ENCODE measurements at regions not wholly inside any gene's neighbourhood (a gene's known extent, or its start where the extent isn't known, plus 50 kb on each side); places are given as distances from the start of the nearest gene placed in this dataset.
A peak's percentile ranks its signal among the peaks of the same experiment; 100 is the strongest.

DNA sequence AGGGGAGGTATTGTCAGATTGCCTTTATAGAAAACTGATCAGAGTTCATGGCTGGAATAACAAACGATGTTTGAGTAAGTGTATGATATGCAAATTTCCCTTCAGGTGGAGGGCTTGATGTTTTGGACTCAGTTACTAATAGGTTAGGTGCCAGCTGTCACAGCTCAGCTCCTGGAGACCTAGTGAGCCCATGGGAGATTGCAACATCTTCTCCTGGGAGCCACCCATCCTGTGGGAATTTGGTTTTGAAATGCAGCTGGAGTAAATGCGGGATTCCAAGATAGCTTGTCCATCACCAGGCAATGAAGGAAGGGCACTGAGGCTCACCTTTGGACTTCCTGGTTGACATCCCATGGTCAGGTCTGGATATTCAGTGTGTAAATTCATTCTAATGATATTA lies 211.4 kb upstream of the NRIP1 start:
- no CpG with 5 or more reads among the region's 2 CpGs for WGBS (ENCODE audit: extremely low coverage, insufficient coverage, insufficient read length)
- H3K79me2 ChIP-seq (ENCODE audit: control insufficient read depth, insufficient read depth, low read length, poor library complexity), result no peaks in the 10 kb centered on the region

GRCh38 chr21:15277466-15277865 lies 212.7 kb upstream of the NRIP1 start:
- peaks cover 1% of the 10 kb centered on the region for H3K79me1 ChIP-seq (ENCODE audit: low read length)
- H4K91ac ChIP-seq (ENCODE audit: low read depth, low read length), result no peak overlapping the region
- no peaks in the 10 kb centered on the region for H3K27me3 ChIP-seq (ENCODE audit: insufficient read depth, low read length)
- no peak overlapping the region for H3K14ac ChIP-seq (ENCODE audit: low read length)
- H2AK5ac ChIP-seq (ENCODE audit: low read length), result no peak overlapping the region
- peaks cover 0 to 3% of the 10 kb centered on the region in 2 experiments for H3K4me1 ChIP-seq (ENCODE audit: control insufficient read depth in 1 of 2, insufficient read depth in 2 of 2, low read length in 2 of 2)
- no peaks in the 10 kb centered on the region for H3K36me3 ChIP-seq (ENCODE audit: control insufficient read depth in 1 of 2, insufficient read depth in 2 of 2, low read length in 2 of 2)
- H3K23ac ChIP-seq (ENCODE audit: low read length), result no peak overlapping the region
- no peaks in the 10 kb centered on the region for H3K79me2 ChIP-seq (ENCODE audit: control insufficient read depth, insufficient read depth, low read length, poor library complexity)
- H3K9me3 ChIP-seq (ENCODE audit: insufficient read depth, low read depth, low read length), result no peaks in the 10 kb centered on the region
- no peak overlapping the region for H2BK5ac ChIP-seq (ENCODE audit: low read depth, low read length, poor library complexity)
- no peak overlapping the region for H3K4ac ChIP-seq (ENCODE audit: low read depth, low read length)
- H2BK12ac ChIP-seq (ENCODE audit: low read length), result no peak overlapping the region
- no peak overlapping the region for H2BK120ac ChIP-seq (ENCODE audit: insufficient read depth, low read length, poor library complexity)
- H3K9ac ChIP-seq (ENCODE audit: low read length), result no peak overlapping the region
- no peak overlapping the region for H3K4me2 ChIP-seq (ENCODE audit: low read length)
- no peak overlapping the region for H4K12ac ChIP-seq (ENCODE audit: low read depth, low read length)
- no peak overlapping the region for H2AFZ ChIP-seq (ENCODE audit: insufficient read depth, low read length, poor library complexity)
- no peak for DNase-seq
- H3K27ac ChIP-seq (ENCODE audit: low read depth, low read length), result no peak overlapping the region
- H4K8ac ChIP-seq (ENCODE audit: low read depth, low read length), result no peak overlapping the region
- no peak overlapping the region for H3K18ac ChIP-seq (ENCODE audit: low read length)
- H3K4me3 ChIP-seq (ENCODE audit: low read depth, low read length), result no peak overlapping the region

More for the DNA sequence above, 211.4 kb upstream of the NRIP1 start:
- H3K4me1 ChIP-seq (ENCODE audit: control insufficient read depth in 1 of 2, insufficient read depth in 2 of 2, low read length in 2 of 2), result peaks cover 0 to 4% of the 10 kb centered on the region in 2 experiments
- no peak overlapping the region for H2BK12ac ChIP-seq (ENCODE audit: low read length)
- H3K14ac ChIP-seq (ENCODE audit: low read length), result no peak overlapping the region
- peaks cover 1% of the 10 kb centered on the region for H3K79me1 ChIP-seq (ENCODE audit: low read length)
- no peak overlapping the region for H4K12ac ChIP-seq (ENCODE audit: low read depth, low read length)
- H3K9me3 ChIP-seq (ENCODE audit: insufficient read depth, low read depth, low read length), result no peaks in the 10 kb centered on the region
- H2BK120ac ChIP-seq (ENCODE audit: insufficient read depth, low read length, poor library complexity), result no peak overlapping the region
- H2BK5ac ChIP-seq (ENCODE audit: low read depth, low read length, poor library complexity), result no peak overlapping the region
- H3K9ac ChIP-seq (ENCODE audit: low read length), result no peak overlapping the region
- H3K4me2 ChIP-seq (ENCODE audit: low read length), result no peak overlapping the region
- no peak overlapping the region for H3K4me3 ChIP-seq (ENCODE audit: low read depth, low read length)
- no peaks in the 10 kb centered on the region for H3K36me3 ChIP-seq (ENCODE audit: control insufficient read depth in 1 of 2, insufficient read depth in 2 of 2, low read length in 2 of 2)
- H3K27ac ChIP-seq (ENCODE audit: low read depth, low read length), result no peak overlapping the region
- no peak overlapping the region for H4K91ac ChIP-seq (ENCODE audit: low read depth, low read length)
- H2AK5ac ChIP-seq (ENCODE audit: low read length), result no peak overlapping the region
- H3K27me3 ChIP-seq (ENCODE audit: insufficient read depth, low read length), result no peaks in the 10 kb centered on the region
- H3K18ac ChIP-seq (ENCODE audit: low read length), result no peak overlapping the region
- H4K8ac ChIP-seq (ENCODE audit: low read depth, low read length), result no peak overlapping the region
- H3K4ac ChIP-seq (ENCODE audit: low read depth, low read length), result no peak overlapping the region
- no peak overlapping the region for H2AFZ ChIP-seq (ENCODE audit: insufficient read depth, low read length, poor library complexity)
- H3K23ac ChIP-seq (ENCODE audit: low read length), result no peak overlapping the region
- DNase-seq, result peak; percentile 65 to 80

GRCh38 chr21:15278279-15278678 lies 213.5 kb upstream of the NRIP1 start:
- H2AK5ac ChIP-seq (ENCODE audit: low read length), result no peak overlapping the region
- no peak overlapping the region for H3K23ac ChIP-seq (ENCODE audit: low read length)
- H4K12ac ChIP-seq (ENCODE audit: low read depth, low read length), result no peak overlapping the region
- no peak overlapping the region for H3K18ac ChIP-seq (ENCODE audit: low read length)
- no peak overlapping the region for H3K9ac ChIP-seq (ENCODE audit: low read length)
- peaks cover 1% of the 10 kb centered on the region for H3K79me1 ChIP-seq (ENCODE audit: low read length)
- no peak overlapping the region for H3K4ac ChIP-seq (ENCODE audit: low read depth, low read length)
- H3K9me3 ChIP-seq (ENCODE audit: insufficient read depth, low read depth, low read length), result no peaks in the 10 kb centered on the region
- no peaks in the 10 kb centered on the region for H3K27me3 ChIP-seq (ENCODE audit: insufficient read depth, low read length)
- no peak overlapping the region for H3K4me3 ChIP-seq (ENCODE audit: low read depth, low read length)
- no peak overlapping the region for H3K14ac ChIP-seq (ENCODE audit: low read length)
- no peak overlapping the region for H3K4me2 ChIP-seq (ENCODE audit: low read length)
- no peak overlapping the region for H2BK12ac ChIP-seq (ENCODE audit: low read length)
- H3K27ac ChIP-seq (ENCODE audit: low read depth, low read length), result no peak overlapping the region
- H3K79me2 ChIP-seq (ENCODE audit: control insufficient read depth, insufficient read depth, low read length, poor library complexity), result no peaks in the 10 kb centered on the region
- no CpG with 5 or more reads among the region's 5 CpGs for WGBS (ENCODE audit: extremely low coverage, insufficient coverage, insufficient read length)
- peak; percentile 59 to 83 for DNase-seq
- H4K91ac ChIP-seq (ENCODE audit: low read depth, low read length), result no peak overlapping the region
- no peaks in the 10 kb centered on the region for H3K36me3 ChIP-seq (ENCODE audit: control insufficient read depth in 1 of 2, insufficient read depth in 2 of 2, low read length in 2 of 2)
- peak overlapping the region; percentile 49 for H2BK120ac ChIP-seq (ENCODE audit: insufficient read depth, low read length, poor library complexity)
- H4K8ac ChIP-seq (ENCODE audit: low read depth, low read length), result no peak overlapping the region
- no peak overlapping the region for H2AFZ ChIP-seq (ENCODE audit: insufficient read depth, low read length, poor library complexity)
- H2BK5ac ChIP-seq (ENCODE audit: low read depth, low read length, poor library complexity), result no peak overlapping the region
- peaks cover 0 to 3% of the 10 kb centered on the region in 2 experiments for H3K4me1 ChIP-seq (ENCODE audit: control insufficient read depth in 1 of 2, insufficient read depth in 2 of 2, low read length in 2 of 2)

GRCh38 chr21:15278851-15279250 lies 214.1 kb upstream of the NRIP1 start:
- Histone ChIP-seq H2AFZ (ENCODE audit: insufficient read depth, low read length, poor library complexity) (no peak overlapping the region), H2BK5ac (ENCODE audit: low read depth, low read length, poor library complexity) (no peak overlapping the region), H3K4me2 (ENCODE audit: low read length) (no peak overlapping the region), H3K9ac (ENCODE audit: low read length) (no peak overlapping the region), H3K4me1 (ENCODE audit: control insufficient read depth in 1 of 2, insufficient read depth in 2 of 2, low read length in 2 of 2) (peaks cover 0 to 3% of the 10 kb centered on the region in 2 experiments), H3K27ac (ENCODE audit: low read depth, low read length) (no peak overlapping the region), H3K23ac (ENCODE audit: low read length) (no peak overlapping the region), H3K9me3 (ENCODE audit: insufficient read depth, low read depth, low read length) (no peaks in the 10 kb centered on the region), H3K4ac (ENCODE audit: low read depth, low read length) (no peak overlapping the region), H3K79me1 (ENCODE audit: low read length) (peaks cover 1% of the 10 kb centered on the region), H3K14ac (ENCODE audit: low read length) (no peak overlapping the region), H2BK12ac (ENCODE audit: low read length) (no peak overlapping the region), H3K18ac (ENCODE audit: low read length) (no peak overlapping the region), H4K8ac (ENCODE audit: low read depth, low read length) (no peak overlapping the region), H3K36me3 (ENCODE audit: control insufficient read depth in 1 of 2, insufficient read depth in 2 of 2, low read length in 2 of 2) (no peaks in the 10 kb centered on the region), H3K27me3 (ENCODE audit: insufficient read depth, low read length) (no peaks in the 10 kb centered on the region), H3K79me2 (ENCODE audit: control insufficient read depth, insufficient read depth, low read length, poor library complexity) (no peaks in the 10 kb centered on the region), H2AK5ac (ENCODE audit: low read length) (no peak overlapping the region), H3K4me3 (ENCODE audit: low read depth, low read length) (no peak overlapping the region), H4K12ac (ENCODE audit: low read depth, low read length) (no peak overlapping the region), H4K91ac (ENCODE audit: low read depth, low read length) (no peak overlapping the region), H2BK120ac (ENCODE audit: insufficient read depth, low read length, poor library complexity) (no peak overlapping the region)
- DNase-seq, result peak; percentile 54 to 65
- WGBS (ENCODE audit: extremely low coverage, insufficient coverage, insufficient read length), result no CpG with 5 or more reads among the region's 4 CpGs

All from trophoblast cell (in vitro differentiated cells and primary cell).